Frontal cortex (tissue), 3 donors: ENCODE measurements at regions not wholly inside any gene's neighbourhood (a gene's known extent, or its start where the extent isn't known, plus 50 kb on each side); places are given as distances from the start of the nearest gene placed in this dataset.
"Not testable (repeated sequence)": the region's sequence is repeated elsewhere in the genome, so short reads cannot be mapped to it uniquely, and the experiment has no call there.

ENCODE experiments used
- DNase-seq, 2 donors: peaks; one replicate each; pipeline ENCODE4 v3.0.0; 2012; ENCODE audit warnings: low spot score in 2 of 2
- FAIRE-seq: peaks from 2 replicates; lab custom pipeline; 2012; peaks lifted over from hg19 to GRCh38; lab: Jason Lieb, UNC
- donor health status: control.
- donor health status: control.
- donor health status: control.

- FAIRE-seq, DNase-seq: not testable (repeated sequence)
Measured at GRCh38 chr1:83488105-83488504, 510.8 kb downstream of the TTLL7 start.

- FAIRE-seq, DNase-seq: not testable (repeated sequence)
Measured at GRCh38 chr1:83487460-83487859, 511.5 kb downstream of the TTLL7 start.

- FAIRE-seq = not testable (repeated sequence)
Measured at GRCh38 chr1:83485314-83486019, 513.5 kb downstream of the TTLL7 start.

GRCh38 chr1:83481284-83481683 lies 517.6 kb downstream of the TTLL7 start:
- not testable (repeated sequence) for DNase-seq, FAIRE-seq

More at GRCh38 chr1:83485314-83486019, 513.5 kb downstream of the TTLL7 start:
- DNase-seq = not testable (repeated sequence)

- not testable (repeated sequence) for DNase-seq, FAIRE-seq
Measured at GRCh38 chr1:83479591-83480239, 519.2 kb downstream of the TTLL7 start.

GRCh38 chr1:83478127-83478526 lies 520.8 kb downstream of the TTLL7 start:
- FAIRE-seq, DNase-seq: not testable (repeated sequence)

- FAIRE-seq, DNase-seq: not testable (repeated sequence)
Measured at GRCh38 chr1:83476518-83476917, 522.4 kb downstream of the TTLL7 start.

- not testable (repeated sequence) for FAIRE-seq, DNase-seq
Measured at GRCh38 chr1:83474946-83475345, 524.0 kb downstream of the TTLL7 start.

- not testable (repeated sequence) for FAIRE-seq, DNase-seq
Measured at GRCh38 chr1:83473986-83474385, 524.9 kb downstream of the TTLL7 start.

- not testable (repeated sequence) for FAIRE-seq, DNase-seq
Measured at GRCh38 chr1:83472066-83472465, 526.9 kb downstream of the TTLL7 start.

- not testable (repeated sequence) for FAIRE-seq, DNase-seq
Measured at GRCh38 chr1:83471272-83471671, 527.7 kb downstream of the TTLL7 start.

GRCh38 chr1:83468336-83468735 lies 530.6 kb downstream of the TTLL7 start:
- not testable (repeated sequence) for FAIRE-seq, DNase-seq

- FAIRE-seq, DNase-seq: not testable (repeated sequence)
Measured at GRCh38 chr1:83457735-83458248, 541.1 kb downstream of the TTLL7 start.

GRCh38 chr1:83457281-83457680 lies 541.7 kb downstream of the TTLL7 start:
- DNase-seq, FAIRE-seq: not testable (repeated sequence)

GRCh38 chr1:83455753-83456152 lies 543.2 kb downstream of the TTLL7 start:
- FAIRE-seq, DNase-seq: not testable (repeated sequence)

GRCh38 chr1:83445873-83446272 lies 553.1 kb downstream of the TTLL7 start:
- not testable (repeated sequence) for FAIRE-seq, DNase-seq

GRCh38 chr1:83442412-83442811 lies 556.5 kb downstream of the TTLL7 start:
- FAIRE-seq, DNase-seq: not testable (repeated sequence)

GRCh38 chr1:83440586-83440985 lies 558.3 kb downstream of the TTLL7 start:
- not testable (repeated sequence) for DNase-seq, FAIRE-seq

- not testable (repeated sequence) for FAIRE-seq, DNase-seq
Measured at GRCh38 chr1:83440021-83440420, 558.9 kb downstream of the TTLL7 start.

- not testable (repeated sequence) for FAIRE-seq, DNase-seq
Measured at GRCh38 chr1:83438316-83438715, 560.6 kb downstream of the TTLL7 start.
